DMS153 treated with DMSO at 0.1 percent for 48 hours (cell line): ENCODE measurements at regions not wholly inside any gene's neighbourhood (a gene's known extent, or its start where the extent isn't known, plus 50 kb on each side); places are given as distances from the start of the nearest gene placed in this dataset.

Experiments used
- DNase-seq: peaks from one replicate; lab custom pipeline; 2025; ENCODE audit not compliant: unreplicated experiment; lab: John Stamatoyannopoulos, UW

DNA sequence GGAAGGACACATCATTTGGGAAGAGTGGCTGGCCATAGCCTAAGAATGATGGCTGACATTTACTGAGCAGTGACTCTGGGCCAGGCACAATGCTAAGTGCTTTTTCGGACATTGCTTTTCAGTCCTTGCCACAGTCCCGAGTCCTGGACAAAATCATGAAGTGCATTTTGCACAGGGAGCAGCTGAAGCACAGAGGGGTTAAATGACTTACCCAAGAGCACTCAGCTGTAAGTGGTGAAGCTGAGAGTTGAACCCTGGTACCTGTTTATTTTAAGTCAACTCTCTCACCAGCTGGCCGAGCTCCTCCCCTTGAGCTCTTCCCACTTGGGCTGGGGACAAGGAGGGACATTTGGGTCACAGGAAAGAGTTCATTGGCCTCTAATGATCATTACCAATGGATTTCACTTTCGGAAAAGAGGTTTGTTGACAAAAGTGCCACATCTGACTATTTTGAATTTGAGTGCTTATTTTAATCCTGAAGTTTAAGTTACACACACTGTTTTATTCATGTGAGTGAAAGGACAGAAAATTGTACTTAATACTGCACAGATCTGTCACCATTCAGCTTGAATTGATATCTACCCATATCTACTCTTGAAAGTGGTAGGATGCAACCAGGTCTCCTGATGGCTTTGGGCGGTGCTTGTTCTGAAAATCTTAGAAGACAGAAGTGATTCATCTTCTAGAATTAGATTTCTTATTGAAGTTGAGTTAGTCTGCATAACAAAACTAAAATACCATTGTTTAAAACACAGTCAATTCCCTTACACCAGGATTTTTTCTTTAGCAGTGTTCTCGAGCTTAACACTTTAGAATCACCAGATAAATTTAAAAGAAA, 368.7 kb upstream of the PROK2 start:
- DNase-seq = no peak

DNA sequence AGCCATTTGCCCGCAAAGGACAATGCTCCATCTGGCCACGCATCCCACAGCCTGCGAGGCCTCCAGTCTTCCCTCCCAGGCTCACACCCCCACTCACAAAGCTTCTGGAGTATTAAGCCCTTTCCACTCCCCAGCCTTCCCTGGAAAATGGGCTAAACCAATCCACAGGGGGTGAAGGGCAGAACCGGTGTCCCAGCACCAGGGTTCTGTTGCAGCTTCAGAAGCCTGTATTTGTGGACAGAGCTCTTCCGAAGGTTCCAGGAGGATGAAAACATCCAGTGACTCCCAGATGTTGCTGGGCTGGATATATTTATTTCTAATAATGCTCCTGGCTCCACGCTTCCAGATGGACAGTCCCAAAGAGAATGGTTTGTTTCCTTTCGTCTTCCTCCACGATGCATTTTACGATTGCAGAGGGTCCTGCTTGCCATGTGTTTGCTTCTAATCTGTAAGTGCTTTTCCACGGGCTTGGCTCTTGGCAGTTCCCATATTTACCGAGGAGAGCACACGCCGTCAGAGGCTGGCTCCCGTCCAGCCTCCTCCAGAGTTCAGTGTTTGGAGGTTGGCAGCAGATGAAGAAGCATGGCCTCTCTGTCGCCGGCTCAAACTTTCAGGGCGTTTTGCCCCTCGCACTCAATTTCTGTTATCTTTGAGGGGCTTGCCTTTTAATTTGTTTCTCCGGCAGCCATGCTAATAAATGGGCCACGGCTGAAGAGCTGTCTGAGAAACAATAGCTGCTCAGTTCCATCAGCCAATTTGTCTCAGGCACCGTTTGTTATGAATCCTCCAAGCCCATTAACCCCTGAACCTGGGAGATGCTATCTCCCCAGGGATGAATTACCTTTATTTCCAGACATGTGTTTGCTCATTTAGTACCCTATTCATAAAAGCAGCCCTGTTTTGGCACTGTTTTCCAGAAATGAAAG, 367.9 kb upstream of the PROK2 start:
- peak; percentile 53 for DNase-seq

DNA sequence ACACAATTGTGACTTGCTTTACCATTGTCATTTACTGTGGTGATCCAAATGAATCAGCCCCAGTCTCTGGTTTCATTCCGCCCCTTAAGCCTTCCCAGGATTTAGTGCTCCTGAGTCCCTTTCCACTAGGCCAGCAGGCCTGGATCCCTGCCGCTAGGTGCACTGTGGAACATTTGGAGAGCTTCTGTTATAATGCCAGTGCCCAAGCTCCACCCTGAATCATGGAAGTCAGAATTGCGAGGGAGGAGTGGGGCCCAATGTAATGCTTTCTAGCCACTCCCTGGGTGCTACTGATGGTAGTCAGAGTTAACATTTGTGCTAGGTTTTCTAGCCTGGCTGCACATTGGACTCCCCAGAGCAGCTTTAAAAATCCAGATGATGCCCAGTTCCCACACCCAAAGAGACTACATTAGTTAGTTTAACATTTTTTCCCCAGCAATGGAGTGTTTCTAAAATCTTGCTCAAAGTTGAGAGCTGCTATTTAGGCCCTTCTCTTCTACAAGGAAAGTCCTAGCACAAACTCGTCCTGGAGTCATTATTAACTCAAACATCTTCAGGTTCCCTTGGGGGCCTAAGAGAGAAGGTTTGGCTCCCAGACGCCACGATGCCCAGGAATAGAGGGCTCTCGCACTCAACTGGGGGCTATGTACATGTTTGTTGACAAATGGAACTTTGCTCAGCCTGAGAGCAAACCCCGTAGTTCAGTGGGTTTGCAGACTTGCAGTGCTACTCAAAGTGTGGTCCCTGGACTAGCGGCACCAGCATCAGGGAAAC, 366.7 kb upstream of the PROK2 start:
- DNase-seq = no peak

DNA sequence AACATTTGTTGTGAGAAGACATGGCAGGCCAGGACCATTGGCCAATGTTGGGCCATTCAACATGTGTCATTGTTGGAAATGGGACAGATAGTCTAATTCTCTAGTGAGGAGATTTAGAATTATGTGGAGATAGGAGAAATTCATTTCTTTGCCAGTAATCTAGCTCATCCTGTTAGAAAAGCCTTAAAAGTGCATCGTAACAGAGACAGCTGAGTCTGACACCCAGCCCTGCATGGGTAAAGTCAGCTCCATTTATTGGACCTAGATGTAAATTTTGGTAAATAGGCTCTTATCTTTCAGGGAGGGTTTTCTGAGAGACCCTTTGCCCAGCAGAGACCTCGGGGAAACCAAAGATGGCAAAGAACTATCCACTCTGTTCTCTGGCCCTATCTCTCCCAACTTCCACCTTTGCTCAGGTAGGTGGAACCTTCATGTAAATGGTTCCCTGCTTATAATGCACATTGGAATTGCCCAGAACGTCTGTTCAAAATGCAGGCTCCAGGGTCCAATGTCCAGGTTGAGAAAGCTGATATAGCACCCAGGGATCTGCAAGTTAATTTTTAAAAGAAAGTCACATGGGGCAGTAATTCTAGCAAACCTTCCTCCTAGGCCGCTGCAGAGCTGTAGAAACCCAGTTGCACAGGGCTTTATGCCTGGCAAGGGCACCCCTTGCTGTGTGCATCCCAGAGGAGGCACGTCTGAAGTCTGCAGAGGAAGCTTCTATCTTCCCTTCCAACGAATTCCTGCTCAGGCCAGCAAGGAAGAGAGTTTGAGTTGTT, 365.9 kb upstream of the PROK2 start:
- DNase-seq = no peak

DNA sequence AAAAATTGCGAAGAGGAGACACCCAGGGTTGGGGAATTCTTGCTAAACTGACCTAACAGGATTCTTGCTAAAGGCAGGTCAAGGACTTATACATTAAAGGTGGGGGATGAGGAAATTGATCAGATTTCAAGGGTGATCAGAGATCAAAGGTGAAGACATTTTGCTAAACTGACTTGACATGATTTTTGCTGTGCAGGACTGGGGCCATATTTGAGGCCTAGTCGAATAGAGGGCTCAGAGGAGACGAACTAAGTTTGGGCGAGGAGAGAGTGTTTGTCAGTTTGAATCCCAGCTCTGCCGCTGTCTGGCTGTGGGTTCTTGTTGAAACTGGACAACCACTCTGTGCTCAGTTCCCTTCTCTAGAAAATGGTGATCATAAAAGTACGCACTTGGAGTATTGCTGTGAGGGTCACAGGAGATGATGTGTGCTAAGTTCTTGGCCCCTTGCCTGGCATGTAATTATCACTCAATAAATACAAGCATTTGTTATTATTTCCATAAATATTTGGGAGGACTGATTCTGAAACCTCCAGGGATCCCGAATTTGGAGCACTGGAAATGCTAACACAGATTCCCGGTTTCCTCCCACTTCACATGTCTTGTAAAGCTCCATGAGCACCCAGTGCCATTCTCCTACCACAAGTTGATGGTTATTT, 364.8 kb upstream of the PROK2 start:
- DNase-seq = no peak

DNA sequence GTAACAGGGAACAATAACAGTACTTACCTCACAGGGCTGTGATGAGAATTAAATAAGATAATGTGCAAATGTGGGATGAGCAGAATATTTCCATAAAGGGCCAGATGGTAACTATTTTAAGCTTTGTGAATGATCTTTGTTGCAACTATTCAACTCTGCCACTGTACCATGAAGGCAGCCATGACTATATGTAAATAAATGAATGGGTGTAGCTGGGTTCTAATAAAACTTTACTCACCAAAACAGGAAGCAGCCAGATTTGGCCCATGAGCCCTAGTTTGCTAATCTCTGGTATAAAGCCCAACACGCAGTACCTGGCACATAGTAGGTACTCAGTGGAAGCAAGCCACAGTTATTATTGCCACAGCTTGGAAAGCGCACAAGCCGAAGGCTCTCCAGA, 362.7 kb upstream of the PROK2 start:
- no peak for DNase-seq

DNA sequence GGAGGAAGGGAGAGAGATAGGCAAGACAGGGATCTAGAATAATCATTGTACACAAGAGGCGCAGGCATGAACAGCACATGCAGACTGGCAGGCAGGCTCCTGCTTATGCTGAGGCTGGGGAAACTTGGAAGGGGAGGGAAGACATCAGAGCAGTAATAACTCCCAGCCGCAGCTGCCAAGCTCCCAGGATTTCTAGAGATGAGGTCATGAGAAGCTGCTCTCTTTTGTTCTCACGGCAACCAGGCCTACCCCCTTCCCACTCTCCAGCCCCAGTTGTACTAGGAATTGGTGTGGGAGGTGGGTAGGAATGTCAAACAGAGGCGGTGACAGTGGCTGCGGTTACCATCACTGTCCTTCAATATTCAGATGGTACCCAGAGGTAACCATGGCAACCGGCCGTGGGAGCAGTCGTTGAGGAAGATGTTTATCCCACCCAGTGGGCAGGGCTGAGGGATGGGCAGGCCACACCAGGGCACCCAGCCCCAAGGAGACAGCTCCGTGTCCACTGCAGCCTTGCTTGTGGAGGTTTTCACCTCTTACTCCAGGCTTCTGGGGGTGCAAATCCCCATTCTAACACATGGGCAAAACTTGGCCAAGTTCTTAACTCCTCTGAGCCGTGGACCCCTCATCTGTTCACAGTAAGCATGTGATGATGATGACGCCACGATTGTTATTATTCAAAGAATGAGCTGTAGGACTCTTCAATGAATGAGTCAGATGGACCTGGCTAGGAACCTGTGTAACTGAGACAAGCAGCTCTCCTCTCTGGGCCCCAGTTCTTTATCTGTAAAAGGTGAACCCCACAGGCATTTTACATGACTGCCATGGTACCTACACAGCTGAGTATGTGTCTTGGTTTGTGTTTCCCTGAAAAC, 360.8 kb upstream of the PROK2 start:
- DNase-seq = no peak

DNA sequence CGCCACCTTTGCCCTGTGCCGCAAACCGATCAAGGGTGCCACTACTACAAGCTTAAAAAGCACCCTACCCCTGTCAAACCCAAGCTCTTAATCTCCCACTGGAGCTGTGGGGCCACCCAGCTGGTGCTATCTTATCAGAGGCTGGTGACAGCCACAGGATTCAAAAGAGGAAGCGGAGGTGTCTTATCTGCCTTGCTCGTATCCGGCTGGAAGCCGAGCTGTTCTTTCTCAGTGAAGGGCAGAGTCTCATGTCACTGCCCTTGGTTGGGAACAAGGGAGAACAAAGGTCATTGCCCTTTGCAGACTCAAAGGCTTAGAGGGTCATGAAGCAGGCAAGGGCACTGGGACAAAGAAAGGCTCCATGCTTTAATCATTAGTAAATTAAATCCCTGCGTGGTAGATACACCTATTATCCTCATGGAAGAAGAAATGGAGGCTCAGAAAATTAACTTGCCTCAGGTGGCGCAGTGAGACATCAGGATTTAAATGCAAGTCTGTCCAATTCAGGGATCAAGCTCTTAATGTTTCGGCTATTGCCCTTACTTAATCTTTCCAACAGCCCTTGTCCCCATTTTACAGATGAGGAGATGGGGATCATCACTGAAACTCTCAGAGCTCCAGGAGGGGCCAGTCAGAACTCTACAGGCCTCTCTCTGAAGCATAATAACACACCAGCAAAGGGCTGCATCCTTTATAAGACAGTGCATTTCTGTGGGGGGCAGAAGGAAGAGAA, 360.0 kb upstream of the PROK2 start:
- DNase-seq = no peak

DNA sequence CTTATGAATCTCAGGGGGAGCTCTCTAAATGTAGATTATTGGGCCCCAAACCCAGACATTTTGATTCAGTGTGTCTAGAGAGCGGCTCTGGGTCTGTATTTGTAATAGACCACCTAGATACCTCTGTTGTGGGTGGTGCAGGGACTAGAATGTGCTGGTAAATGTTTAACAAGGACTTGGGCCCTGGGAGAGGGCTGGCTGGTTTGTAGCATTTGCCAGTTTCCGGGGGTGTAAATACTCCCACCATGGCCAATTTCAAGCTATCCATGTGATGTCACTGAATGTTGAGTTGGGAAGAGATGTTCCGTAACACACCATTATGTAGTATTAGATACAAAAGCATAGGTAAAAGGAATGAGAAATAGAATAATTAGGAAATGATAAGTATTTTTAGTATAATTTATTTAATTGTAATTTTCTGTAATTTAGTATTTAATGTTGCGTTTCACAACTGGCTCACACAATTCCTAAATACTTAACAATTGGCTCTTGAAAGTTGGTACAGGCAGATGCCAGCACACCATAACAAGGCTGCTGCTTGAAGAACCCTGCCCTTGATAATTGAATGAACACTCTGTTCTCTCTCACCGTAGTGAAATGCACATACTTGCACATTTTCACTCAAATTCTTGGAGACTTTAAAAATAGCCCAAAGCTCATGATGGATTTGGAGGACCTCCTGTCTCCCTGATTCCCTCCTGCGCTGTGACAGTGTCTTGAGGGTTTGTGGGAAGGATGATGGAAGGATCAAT, 359.2 kb upstream of the PROK2 start:
- no peak for DNase-seq

DNA sequence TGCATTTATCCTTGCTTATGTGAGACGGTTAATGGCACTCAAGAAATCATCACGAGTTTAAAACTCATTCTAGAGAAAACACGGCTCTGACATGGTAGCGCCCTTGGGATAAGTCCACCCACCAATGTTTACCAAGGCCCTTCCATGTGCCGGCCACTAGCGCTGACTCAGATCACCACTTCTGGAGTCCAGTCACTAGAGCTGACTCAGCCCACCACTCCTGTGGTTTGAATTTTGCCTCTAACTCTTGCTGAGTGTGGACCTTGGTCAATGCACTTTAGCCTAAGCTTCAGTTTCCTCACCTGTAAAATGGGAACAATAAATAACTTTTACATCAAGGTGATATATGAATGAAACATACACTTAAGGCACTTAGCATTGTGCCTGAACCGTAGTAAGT, 358.4 kb upstream of the PROK2 start:
- no peak for DNase-seq

DNA sequence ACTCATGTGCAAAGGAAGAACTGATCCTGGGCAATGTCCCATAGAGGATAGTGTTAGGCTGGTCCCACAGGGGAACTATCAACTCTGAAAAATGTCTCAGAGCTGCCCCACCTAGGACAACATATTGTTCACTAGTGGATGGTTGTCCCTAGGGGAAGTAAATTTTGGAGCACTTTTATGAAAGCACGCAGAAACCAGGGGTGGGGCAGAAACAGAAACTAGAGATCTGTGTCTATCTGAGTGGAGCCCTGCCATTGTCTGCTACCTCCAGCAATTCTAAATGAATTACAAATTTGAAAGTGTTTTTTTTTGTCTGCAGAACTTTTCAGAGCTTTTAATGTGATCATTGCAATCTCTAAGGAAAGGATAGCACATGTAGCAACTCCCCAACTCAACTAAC, 357.1 kb upstream of the PROK2 start:
- no peak for DNase-seq

DNA sequence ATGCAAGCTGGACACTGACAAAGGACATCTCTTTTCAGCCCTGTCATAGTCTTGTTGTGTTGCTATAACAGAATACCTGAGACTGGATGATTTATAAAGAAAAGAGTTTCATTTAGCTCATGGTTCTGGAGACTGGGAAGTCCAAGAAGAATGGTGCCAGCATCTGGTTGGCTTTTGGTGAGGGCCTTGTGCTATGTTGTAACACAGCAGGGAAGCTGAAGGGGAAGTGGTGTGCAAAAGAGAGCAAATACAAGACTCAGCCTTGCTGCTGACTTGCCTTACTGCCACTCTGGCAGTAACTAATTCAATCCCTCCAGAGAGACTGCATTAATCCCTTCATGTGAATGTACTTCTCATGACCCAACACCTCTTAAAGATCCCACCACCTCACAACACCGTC, 356.3 kb upstream of the PROK2 start:
- DNase-seq = no peak

DNA sequence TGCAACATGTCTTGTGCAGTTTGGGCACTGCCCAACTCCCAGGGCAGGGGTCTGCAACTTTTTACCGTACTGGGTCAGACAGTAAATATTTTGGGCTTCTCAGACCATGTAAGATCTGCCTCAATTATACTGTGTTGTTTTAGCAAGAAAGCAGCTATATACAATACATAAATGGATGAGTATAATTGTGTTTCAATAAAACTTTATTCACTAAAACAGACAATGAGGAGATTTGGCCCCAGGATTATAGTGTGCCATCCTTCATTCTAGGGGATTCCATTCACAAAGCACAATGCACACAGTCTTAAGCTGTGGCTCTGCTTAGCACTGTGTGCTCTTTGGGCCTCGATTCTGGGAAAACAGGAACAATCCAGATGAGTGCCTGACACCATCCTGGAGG, 354.4 kb upstream of the PROK2 start:
- no peak for DNase-seq

DNA sequence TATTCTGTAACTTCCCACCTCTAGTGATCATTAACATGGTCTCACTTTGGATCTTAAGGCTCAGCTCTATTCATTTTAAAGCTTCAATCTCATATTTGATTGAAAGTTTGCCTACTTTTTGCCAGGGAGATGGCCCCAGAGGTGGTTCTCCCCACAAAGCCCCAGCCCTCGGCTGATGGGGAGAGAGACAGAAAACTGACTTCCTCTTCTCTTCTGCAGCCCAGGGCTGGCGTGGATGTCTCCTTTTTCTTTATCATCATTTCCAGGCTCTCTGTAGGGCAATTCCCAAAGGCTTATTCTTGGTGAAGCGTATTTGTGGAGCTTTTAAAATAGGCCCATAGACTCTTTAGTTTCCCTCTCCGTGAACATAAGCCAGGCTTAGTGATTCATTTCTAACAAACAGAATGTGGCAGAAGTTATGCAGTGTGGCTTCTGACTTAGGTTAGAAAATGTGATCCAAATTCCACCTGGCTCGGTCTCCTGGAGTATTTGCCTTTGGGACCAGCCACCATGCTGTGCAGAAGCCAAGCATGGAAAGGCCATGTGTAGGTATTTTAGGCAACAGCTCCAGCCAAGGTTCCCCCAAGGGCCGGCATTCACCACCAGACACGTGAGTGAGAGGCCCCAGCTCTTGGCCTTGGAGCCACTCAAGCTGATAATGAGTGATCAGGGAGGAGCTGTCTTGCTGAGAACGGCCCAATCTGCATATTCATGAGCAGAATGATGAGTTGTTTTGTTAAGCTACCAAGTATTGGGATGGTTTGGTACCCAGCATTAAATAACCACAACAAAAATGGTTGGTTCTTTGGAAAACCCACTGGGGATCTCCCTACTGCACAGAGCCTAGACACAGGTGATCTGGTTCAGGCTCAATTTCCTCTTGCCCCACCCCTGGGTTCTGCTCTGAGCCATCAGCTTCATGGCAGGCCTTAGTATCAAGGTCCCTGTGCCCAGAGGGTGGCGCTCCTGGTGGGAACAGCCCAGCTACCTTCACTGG, 353.2 kb upstream of the PROK2 start:
- no peak for DNase-seq

DNA sequence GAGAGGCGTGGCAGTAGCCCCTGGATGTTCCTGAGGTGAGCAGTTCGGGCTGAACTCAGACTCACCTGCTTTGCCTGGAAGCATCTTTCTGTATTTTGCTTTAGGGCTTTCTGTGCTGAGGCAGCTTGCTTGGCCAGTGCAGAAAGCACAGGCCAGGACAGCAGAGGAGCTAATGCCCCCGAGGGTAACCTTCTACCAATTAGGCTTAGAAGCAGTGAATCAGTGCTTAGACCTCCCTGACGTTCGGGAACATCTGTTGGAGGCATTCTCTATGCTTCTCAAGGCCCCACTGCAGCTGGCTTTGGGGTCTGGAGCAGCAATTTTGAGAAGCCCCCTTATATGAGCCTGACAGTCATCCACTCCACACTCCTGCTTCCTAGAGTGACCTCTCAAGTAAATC, 350.7 kb upstream of the PROK2 start:
- no peak for DNase-seq

DNA sequence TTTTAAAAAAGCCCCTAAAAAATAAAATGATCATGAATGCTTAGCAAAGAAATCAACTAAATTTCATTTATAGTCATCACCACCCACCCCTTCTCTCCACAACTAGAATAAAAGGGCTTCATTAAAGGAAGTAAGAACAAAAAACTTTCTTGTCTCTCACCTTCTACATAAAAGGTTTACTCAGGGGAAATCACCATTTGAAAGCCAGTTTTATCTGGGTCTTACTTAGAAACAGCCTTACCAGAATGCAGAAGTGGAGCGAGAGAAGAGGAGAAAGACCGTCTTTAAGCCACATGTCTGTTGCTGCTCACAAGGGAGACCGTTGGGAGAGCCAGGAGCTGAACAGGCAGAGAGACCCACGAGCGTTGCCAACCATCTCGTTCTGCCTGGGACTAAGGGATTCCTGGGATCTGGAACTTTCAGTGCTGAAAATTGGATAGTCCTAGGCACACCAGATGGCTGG, 350.1 kb upstream of the PROK2 start:
- no peak for DNase-seq
